ENCODE measurements at regions not wholly inside any gene's neighbourhood (a gene's known extent, or its start where the extent isn't known, plus 50 kb on each side); places are given as distances from the start of the nearest gene placed in this dataset.
"Not testable (repeated sequence)": the region's sequence is repeated elsewhere in the genome, so short reads cannot be mapped to it uniquely, and the experiment has no call there.

GRCh38 chr5:21494033-21494432 is 1359.1 kb downstream of the CDH12 start:
- H3K4me3 ChIP-seq (ENCODE audit: low read length); DNase-seq (ENCODE audit: low read depth, low spot score): not testable (repeated sequence)

- DNase-seq (ENCODE audit: low read depth, low spot score); H3K4me3 ChIP-seq (ENCODE audit: low read length): not testable (repeated sequence)
These were observed 1362.0 kb downstream of the CDH12 start for GRCh38 chr5:21491182-21491581.

- H3K4me3 ChIP-seq (ENCODE audit: low read length) = not testable (repeated sequence)
These were observed 1364.3 kb downstream of the CDH12 start for GRCh38 chr5:21488828-21489227.

GRCh38 chr5:21485458-21486000 is 1367.6 kb downstream of the CDH12 start:
- not testable (repeated sequence) for DNase-seq (ENCODE audit: low read depth, low spot score); H3K4me3 ChIP-seq (ENCODE audit: low read length)

More at GRCh38 chr5:21488828-21489227, 1364.3 kb downstream of the CDH12 start:
- DNase-seq (ENCODE audit: low read depth, low spot score) = not testable (repeated sequence)

GRCh38 chr5:21484498-21484889 is 1368.7 kb downstream of the CDH12 start:
- not testable (repeated sequence) for DNase-seq (ENCODE audit: low read depth, low spot score)

GRCh38 chr5:21483790-21484497 is 1369.2 kb downstream of the CDH12 start:
- DNase-seq (ENCODE audit: low read depth, low spot score); H3K4me3 ChIP-seq (ENCODE audit: low read length): not testable (repeated sequence)

More at GRCh38 chr5:21484498-21484889, 1368.7 kb downstream of the CDH12 start:
- not testable (repeated sequence) for H3K4me3 ChIP-seq (ENCODE audit: low read length)

- H3K4me3 ChIP-seq (ENCODE audit: low read length); DNase-seq (ENCODE audit: low read depth, low spot score): not testable (repeated sequence)
These were observed 1370.0 kb downstream of the CDH12 start for GRCh38 chr5:21482983-21483650.

- not testable (repeated sequence) for DNase-seq (ENCODE audit: low read depth, low spot score); H3K4me3 ChIP-seq (ENCODE audit: low read length)
These were observed 1370.6 kb downstream of the CDH12 start for GRCh38 chr5:21482522-21482921.

- not testable (repeated sequence) for DNase-seq (ENCODE audit: low read depth, low spot score)
These were observed 1371.5 kb downstream of the CDH12 start for GRCh38 chr5:21481320-21482270.

GRCh38 chr5:21480054-21480453 is 1373.1 kb downstream of the CDH12 start:
- H3K4me3 ChIP-seq (ENCODE audit: low read length); DNase-seq (ENCODE audit: low read depth, low spot score): not testable (repeated sequence)

More at GRCh38 chr5:21481320-21482270, 1371.5 kb downstream of the CDH12 start:
- not testable (repeated sequence) for H3K4me3 ChIP-seq (ENCODE audit: low read length)

- not testable (repeated sequence) for H3K4me3 ChIP-seq (ENCODE audit: low read length); DNase-seq (ENCODE audit: low read depth, low spot score)
These were observed 1379.2 kb downstream of the CDH12 start for GRCh38 chr5:21473981-21474380.

GRCh38 chr5:21473436-21473835 is 1379.7 kb downstream of the CDH12 start:
- not testable (repeated sequence) for DNase-seq (ENCODE audit: low read depth, low spot score); H3K4me3 ChIP-seq (ENCODE audit: low read length)

GRCh38 chr5:21471691-21472090 is 1381.5 kb downstream of the CDH12 start:
- DNase-seq (ENCODE audit: low read depth, low spot score); H3K4me3 ChIP-seq (ENCODE audit: low read length): not testable (repeated sequence)

- DNase-seq (ENCODE audit: low read depth, low spot score); H3K4me3 ChIP-seq (ENCODE audit: low read length): not testable (repeated sequence)
These were observed 1383.5 kb downstream of the CDH12 start for GRCh38 chr5:21469523-21470101.

- DNase-seq (ENCODE audit: low read depth, low spot score); H3K4me3 ChIP-seq (ENCODE audit: low read length): not testable (repeated sequence)
These were observed 1385.6 kb downstream of the CDH12 start for GRCh38 chr5:21467544-21467943.

- DNase-seq (ENCODE audit: low read depth, low spot score) = not testable (repeated sequence)
- H3K4me3 ChIP-seq (ENCODE audit: low read length) = peak overlapping the region; percentile 58
These were observed 1393.4 kb downstream of the CDH12 start for GRCh38 chr5:21459744-21460073.

- H3K4me3 ChIP-seq (ENCODE audit: low read length) = no peak overlapping the region
- no peak for DNase-seq (ENCODE audit: low read depth, low spot score)
These were observed 1400.7 kb downstream of the CDH12 start for GRCh38 chr5:21452449-21452848.

- H3K4me3 ChIP-seq (ENCODE audit: low read length) = no peak overlapping the region
- DNase-seq (ENCODE audit: low read depth, low spot score) = no peak
These were observed 1420.5 kb downstream of the CDH12 start for GRCh38 chr5:21432646-21433045.

- DNase-seq (ENCODE audit: low read depth, low spot score) = no peak
- no peak overlapping the region for H3K4me3 ChIP-seq (ENCODE audit: low read length)
These were observed 1428.2 kb downstream of the CDH12 start for GRCh38 chr5:21424907-21425306.

Data from Jurkat, Clone E6-1 (cell line).